Stimulated activated CD8-positive, alpha-beta memory T cell treated with anti-CD3 and anti-CD28 coated beads, Interleukin-12 subunit alpha, Interleukin-12 subunit beta, amount 100 ng/mL, for 24 hours (primary cell): ENCODE measurements at regions not wholly inside any gene's neighbourhood (a gene's known extent, or its start where the extent isn't known, plus 50 kb on each side); places are given as distances from the start of the nearest gene placed in this dataset.
"Not testable (repeated sequence)": the region's sequence is repeated elsewhere in the genome, so short reads cannot be mapped to it uniquely, and the experiment has no call there.

Experiments
- DNase-seq: peaks from one replicate; pipeline ENCODE4 v3.0.0-alpha.2; 2020; ENCODE audit errors: extremely low read depth

GRCh38 chr2:144011553-144011952 is 508.4 kb downstream of the ZEB2 start:
- no peak for DNase-seq

- no peak for DNase-seq
Observed at GRCh38 chr2:144011098-144011497, 508.8 kb downstream of the ZEB2 start.

GRCh38 chr2:144010096-144010836 is 509.7 kb downstream of the ZEB2 start:
- DNase-seq: no peak

- no peak for DNase-seq
Observed at GRCh38 chr2:144006139-144006538, 513.8 kb downstream of the ZEB2 start.

GRCh38 chr2:144004742-144005141 is 515.2 kb downstream of the ZEB2 start:
- DNase-seq: no peak

- no peak for DNase-seq
Observed at GRCh38 chr2:144003460-144004075, 516.4 kb downstream of the ZEB2 start.

- no peak for DNase-seq
Observed at GRCh38 chr2:143996974-143997373, 522.9 kb downstream of the ZEB2 start.

GRCh38 chr2:143994961-143995360 is 525.0 kb downstream of the ZEB2 start:
- no peak for DNase-seq

GRCh38 chr2:143991596-143991995 is 528.3 kb downstream of the ZEB2 start:
- DNase-seq: not testable (repeated sequence)

GRCh38 chr2:143988082-143988481 is 531.8 kb downstream of the ZEB2 start:
- DNase-seq: no peak

- no peak for DNase-seq
Observed at GRCh38 chr2:143981428-143981827, 538.5 kb downstream of the ZEB2 start.

GRCh38 chr2:143977356-143977755 is 542.6 kb downstream of the ZEB2 start:
- DNase-seq: no peak

- DNase-seq: no peak
Observed at GRCh38 chr2:143975216-143975615, 544.7 kb downstream of the ZEB2 start.

GRCh38 chr2:143974262-143974661 is 545.7 kb downstream of the ZEB2 start:
- no peak for DNase-seq

- DNase-seq: no peak
Observed at GRCh38 chr2:143968860-143969259, 551.1 kb downstream of the ZEB2 start.

- DNase-seq: no peak
Observed at GRCh38 chr2:143968360-143968759, 551.6 kb downstream of the ZEB2 start.

GRCh38 chr2:143965493-143966164 is 554.3 kb downstream of the ZEB2 start:
- DNase-seq: no peak

GRCh38 chr2:143964891-143965290 is 555.0 kb downstream of the ZEB2 start:
- DNase-seq: no peak

GRCh38 chr2:143960177-143960576 is 559.7 kb downstream of the ZEB2 start:
- no peak for DNase-seq

GRCh38 chr2:143957321-143957720 is 562.6 kb downstream of the ZEB2 start:
- no peak for DNase-seq

GRCh38 chr2:143955401-143956065 is 564.4 kb downstream of the ZEB2 start:
- DNase-seq: no peak

- no peak for DNase-seq
Observed at GRCh38 chr2:143954844-143955243, 565.1 kb downstream of the ZEB2 start.
